ENCODE measurements at regions not wholly inside any gene's neighbourhood (a gene's known extent, or its start where the extent isn't known, plus 50 kb on each side); places are given as distances from the start of the nearest gene placed in this dataset.
"Not testable (repeated sequence)": the region's sequence is repeated elsewhere in the genome, so short reads cannot be mapped to it uniquely, and the experiment has no call there.

- H3K4me3 Mint-ChIP-seq; H3K27me3 Mint-ChIP-seq; H3K36me3 Mint-ChIP-seq (ENCODE audit: low read depth); H3K9me3 Mint-ChIP-seq; ATAC-seq (replicated peaks); H3K27ac Mint-ChIP-seq; H3K4me1 Mint-ChIP-seq: not testable (repeated sequence)
Measured at GRCh38 chr3:195642311-195642710, 58.6 kb upstream of the APOD start.

GRCh38 chr3:195638456-195638855 lies 54.7 kb upstream of the APOD start:
- Mint-ChIP-seq H3K4me3 (peak overlapping the region; percentile 32), H3K36me3 (ENCODE audit: low read depth) (peaks cover 21% of the 10 kb centered on the region)
- H3K4me1 Mint-ChIP-seq; H3K27me3 Mint-ChIP-seq; H3K27ac Mint-ChIP-seq; H3K9me3 Mint-ChIP-seq; ATAC-seq (replicated peaks): not testable (repeated sequence)

- Mint-ChIP-seq H3K36me3 (ENCODE audit: low read depth) (peaks cover 25% of the 10 kb centered on the region), H3K27ac (peak overlapping the region; percentile 82)
- not testable (repeated sequence) for ATAC-seq (replicated peaks)
Measured at GRCh38 chr3:195637473-195638233, 53.9 kb upstream of the APOD start.

GRCh38 chr3:195637011-195637410 lies 53.3 kb upstream of the APOD start:
- ATAC-seq (replicated peaks); H3K9me3 Mint-ChIP-seq; H3K4me1 Mint-ChIP-seq; H3K27me3 Mint-ChIP-seq: not testable (repeated sequence)
- Mint-ChIP-seq H3K4me3 (peak overlapping the region; percentile 89), H3K27ac (peak overlapping the region; percentile 82), H3K36me3 (ENCODE audit: low read depth) (peaks cover 24% of the 10 kb centered on the region)

More at GRCh38 chr3:195637473-195638233, 53.9 kb upstream of the APOD start:
- H3K9me3 Mint-ChIP-seq, H3K4me1 Mint-ChIP-seq, H3K27me3 Mint-ChIP-seq: not testable (repeated sequence)
- peak overlapping the region; percentile 89 for H3K4me3 Mint-ChIP-seq

- Mint-ChIP-seq H3K4me3 (peak overlapping the region; percentile 89), H3K36me3 (ENCODE audit: low read depth) (peaks cover 24% of the 10 kb centered on the region), H3K27ac (peak overlapping the region; percentile 92)
- ATAC-seq (replicated peaks); H3K4me1 Mint-ChIP-seq; H3K27me3 Mint-ChIP-seq; H3K9me3 Mint-ChIP-seq: not testable (repeated sequence)
Measured at GRCh38 chr3:195635898-195636685, 52.4 kb upstream of the APOD start.

GRCh38 chr3:195635262-195635873 lies 51.6 kb upstream of the APOD start:
- H3K9me3 Mint-ChIP-seq; ATAC-seq (replicated peaks); H3K4me1 Mint-ChIP-seq; H3K27ac Mint-ChIP-seq; H3K27me3 Mint-ChIP-seq: not testable (repeated sequence)
- Mint-ChIP-seq H3K4me3 (peak overlapping the region; percentile 89), H3K36me3 (ENCODE audit: low read depth) (peaks cover 24% of the 10 kb centered on the region)

- not testable (repeated sequence) for H3K27ac Mint-ChIP-seq, H3K27me3 Mint-ChIP-seq, H3K4me1 Mint-ChIP-seq, H3K9me3 Mint-ChIP-seq
- Mint-ChIP-seq H3K36me3 (ENCODE audit: low read depth) (peaks cover 24% of the 10 kb centered on the region), H3K4me3 (peak overlapping the region; percentile 22)
- ATAC-seq (replicated peaks): peak; percentile 80
Measured at GRCh38 chr3:195634426-195635261, 50.9 kb upstream of the APOD start.
